ENCODE measurements at regions not wholly inside any gene's neighbourhood (a gene's known extent, or its start where the extent isn't known, plus 50 kb on each side); places are given as distances from the start of the nearest gene placed in this dataset.

DNA sequence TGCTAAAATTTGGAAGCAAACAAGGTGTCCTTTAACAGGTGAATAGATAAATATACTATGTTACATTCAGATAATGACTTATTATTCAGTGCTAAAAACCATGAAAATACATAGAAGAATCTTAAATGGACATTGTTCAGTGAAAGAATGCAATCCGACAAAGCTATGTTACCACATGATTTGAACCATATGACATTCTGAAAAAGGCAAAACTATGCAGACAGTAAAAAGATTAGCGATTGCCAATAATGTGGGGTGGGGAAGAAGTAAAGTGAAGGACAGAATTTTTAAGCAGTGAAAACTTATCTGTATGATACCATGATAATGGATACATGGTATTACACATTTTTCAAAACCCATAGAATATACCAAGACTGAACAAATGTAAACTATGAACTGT, 926.9 kb downstream of the FAT4 start:
- 76 to 81% methylated on average over 2 of the region's 2 CpGs for WGBS, 2 donors (ENCODE audit: low coverage in 1 of 2)
- H3K36me3 ChIP-seq, result no peaks in the 10 kb centered on the region
- no peak overlapping the region for H3K27ac ChIP-seq
- TF ChIP-seq POLR2A (IDR thresholded peaks at IDR 0.05) (no peak), POLR2AphosphoS5 (IDR thresholded peaks at IDR 0.05) (no peak), EP300 (IDR thresholded peaks at IDR 0.05) (no peak)
- TF ChIP-seq, protein P1, sequence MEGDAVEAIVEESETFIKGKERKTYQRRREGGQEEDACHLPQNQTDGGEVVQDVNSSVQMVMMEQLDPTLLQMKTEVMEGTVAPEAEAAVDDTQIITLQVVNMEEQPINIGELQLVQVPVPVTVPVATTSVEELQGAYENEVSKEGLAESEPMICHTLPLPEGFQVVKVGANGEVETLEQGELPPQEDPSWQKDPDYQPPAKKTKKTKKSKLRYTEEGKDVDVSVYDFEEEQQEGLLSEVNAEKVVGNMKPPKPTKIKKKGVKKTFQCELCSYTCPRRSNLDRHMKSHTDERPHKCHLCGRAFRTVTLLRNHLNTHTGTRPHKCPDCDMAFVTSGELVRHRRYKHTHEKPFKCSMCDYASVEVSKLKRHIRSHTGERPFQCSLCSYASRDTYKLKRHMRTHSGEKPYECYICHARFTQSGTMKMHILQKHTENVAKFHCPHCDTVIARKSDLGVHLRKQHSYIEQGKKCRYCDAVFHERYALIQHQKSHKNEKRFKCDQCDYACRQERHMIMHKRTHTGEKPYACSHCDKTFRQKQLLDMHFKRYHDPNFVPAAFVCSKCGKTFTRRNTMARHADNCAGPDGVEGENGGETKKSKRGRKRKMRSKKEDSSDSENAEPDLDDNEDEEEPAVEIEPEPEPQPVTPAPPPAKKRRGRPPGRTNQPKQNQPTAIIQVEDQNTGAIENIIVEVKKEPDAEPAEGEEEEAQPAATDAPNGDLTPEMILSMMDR (IDR thresholded peaks at IDR 0.05), result no peak
- no peaks in the 10 kb centered on the region for H3K27me3 ChIP-seq
- H3K9me3 ChIP-seq, result no peaks in the 10 kb centered on the region
- H3K4me1 ChIP-seq, result no peaks in the 10 kb centered on the region
- H3K4me3 ChIP-seq, result no peak overlapping the region
- ATAC-seq, result no peak

GRCh38 chr4:126242679-126243390, 928.1 kb downstream of the FAT4 start:
- Histone ChIP-seq H3K36me3 (no peaks in the 10 kb centered on the region), H3K27ac (no peak overlapping the region), H3K4me1 (no peaks in the 10 kb centered on the region), H3K4me3 (no peak overlapping the region), H3K9me3 (no peaks in the 10 kb centered on the region), H3K27me3 (no peaks in the 10 kb centered on the region)
- TF ChIP-seq POLR2AphosphoS5 (IDR thresholded peaks at IDR 0.05) (no peak), EP300 (IDR thresholded peaks at IDR 0.05) (no peak), POLR2A (IDR thresholded peaks at IDR 0.05) (no peak)
- TF ChIP-seq, protein P1 (IDR thresholded peaks at IDR 0.05), result no peak
- peak; percentile 28 for ATAC-seq
- 54 to 65% methylated on average over 4 to 7 of the region's 7 CpGs for WGBS, 2 donors (ENCODE audit: low coverage in 1 of 2)

DNA sequence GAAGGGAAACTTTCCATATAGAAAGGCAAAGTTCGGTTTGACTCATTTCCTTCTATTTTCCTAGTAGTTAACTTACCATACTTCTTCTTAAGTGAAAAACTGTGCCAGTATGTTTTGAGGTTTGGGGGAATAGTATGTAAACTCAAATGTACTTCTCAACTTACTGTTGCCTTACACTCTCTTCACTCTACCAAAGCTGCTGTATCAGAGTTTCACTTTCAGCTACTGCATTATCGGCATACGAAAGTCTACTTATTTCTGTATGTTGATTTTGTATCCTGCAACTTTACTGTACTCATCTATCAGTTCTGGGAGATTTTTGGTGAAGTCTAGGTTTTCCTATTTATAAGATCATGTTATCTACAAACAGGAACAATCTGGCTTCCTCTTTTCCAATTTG, 932.7 kb downstream of the FAT4 start:
- Histone ChIP-seq H3K27me3 (no peaks in the 10 kb centered on the region), H3K9me3 (no peaks in the 10 kb centered on the region), H3K36me3 (no peaks in the 10 kb centered on the region), H3K4me1 (no peaks in the 10 kb centered on the region), H3K27ac (no peak overlapping the region), H3K4me3 (no peak overlapping the region)
- no peak for ATAC-seq
- WGBS, 2 donors (ENCODE audit: low coverage in 1 of 2), result 85 to 87% methylated on average over 3 of the region's 3 CpGs
- TF ChIP-seq, protein P1 (IDR thresholded peaks at IDR 0.05), result no peak
- TF ChIP-seq EP300 (IDR thresholded peaks at IDR 0.05), result no peak
- TF ChIP-seq POLR2AphosphoS5 (IDR thresholded peaks at IDR 0.05), result no peak
- TF ChIP-seq POLR2A (IDR thresholded peaks at IDR 0.05), result no peak

GRCh38 chr4:126250006-126250405, 935.3 kb downstream of the FAT4 start:
- TF ChIP-seq EP300 (IDR thresholded peaks at IDR 0.05) (no peak), POLR2A (IDR thresholded peaks at IDR 0.05) (no peak), POLR2AphosphoS5 (IDR thresholded peaks at IDR 0.05) (no peak)
- TF ChIP-seq, protein P1 (IDR thresholded peaks at IDR 0.05), result no peak
- WGBS, 2 donors (ENCODE audit: low coverage in 1 of 2), result 84 to 98% methylated on average over 2 of the region's 2 CpGs
- no peak for ATAC-seq
- no peaks in the 10 kb centered on the region for H3K9me3 ChIP-seq
- no peak overlapping the region for H3K27ac ChIP-seq
- H3K4me1 ChIP-seq, result no peaks in the 10 kb centered on the region
- no peaks in the 10 kb centered on the region for H3K36me3 ChIP-seq
- H3K4me3 ChIP-seq, result no peak overlapping the region
- H3K27me3 ChIP-seq, result no peaks in the 10 kb centered on the region

DNA sequence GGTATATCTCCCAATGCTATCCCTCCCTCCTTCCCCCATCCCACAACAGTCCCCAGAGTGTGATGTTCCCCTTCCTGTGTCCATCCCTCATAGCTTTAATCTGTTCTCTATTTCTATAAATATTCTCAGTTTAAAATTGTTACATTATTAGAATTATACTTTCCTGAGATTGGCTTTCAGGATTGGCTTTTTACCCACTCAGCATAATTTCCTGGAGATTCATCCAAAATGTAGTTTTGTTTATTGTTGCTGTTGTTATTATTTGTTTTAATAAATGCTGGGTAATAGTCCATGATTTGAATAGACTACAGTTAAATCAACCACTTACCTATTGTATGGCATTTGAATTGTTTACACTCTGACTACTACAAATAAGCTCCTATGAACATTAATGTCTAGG, 936.4 kb downstream of the FAT4 start:
- TF ChIP-seq, protein P1 (IDR thresholded peaks at IDR 0.05), result no peak
- no peak for TF ChIP-seq POLR2A (IDR thresholded peaks at IDR 0.05)
- TF ChIP-seq EP300 (IDR thresholded peaks at IDR 0.05), result no peak
- TF ChIP-seq POLR2AphosphoS5 (IDR thresholded peaks at IDR 0.05), result no peak
- no peaks in the 10 kb centered on the region for H3K36me3 ChIP-seq
- H3K4me3 ChIP-seq, result no peak overlapping the region
- no peak for ATAC-seq
- H3K9me3 ChIP-seq, result no peaks in the 10 kb centered on the region
- no peaks in the 10 kb centered on the region for H3K4me1 ChIP-seq
- H3K27me3 ChIP-seq, result no peaks in the 10 kb centered on the region
- no peak overlapping the region for H3K27ac ChIP-seq
